Lower lobe of right lung (tissue), 2 donors: ENCODE measurements at regions not wholly inside any gene's neighbourhood (a gene's known extent, or its start where the extent isn't known, plus 50 kb on each side); places are given as distances from the start of the nearest gene placed in this dataset.

Experiments used
- ATAC-seq, 2 donors: fragments of 200-7000 bp; cut with Tn5 transposase; one replicate each; pipeline ENCODE4 v1.9.1; 2020 to 2022; ENCODE audit warnings: mild to moderate bottlenecking in 2 of 2, moderate library complexity in 2 of 2
- DNase-seq: peaks from one replicate; pipeline ENCODE4 v3.0.0-alpha.2; 2020
- H3K27ac ChIP-seq: fragments of 200-600 bp; one replicate; pipeline ENCODE4 v1.8.0; 2022
- H3K27me3 ChIP-seq: fragments of 200-600 bp; one replicate; pipeline ENCODE4 v1.8.0; 2022; ENCODE audit warnings: low read depth
- H3K36me3 ChIP-seq: fragments of 200-600 bp; one replicate; pipeline ENCODE4 v1.8.0; 2022; ENCODE audit warnings: mild to moderate bottlenecking
- H3K4me1 ChIP-seq: fragments of 200-600 bp; one replicate; pipeline ENCODE4 v1.8.0; 2022
- H3K4me3 ChIP-seq: fragments of 200-600 bp; one replicate; pipeline ENCODE4 v1.8.0; 2022; ENCODE audit warnings: mild to moderate bottlenecking
- H3K9me3 ChIP-seq: fragments of 200-600 bp; one replicate; pipeline ENCODE4 v1.8.0; 2022
- CTCF ChIP-seq: fragments of 200-600 bp; IDR thresholded peaks from one replicate; pipeline ENCODE4 v1.8.0; 2022; ENCODE audit warnings: antibody characterized with exemption, mild to moderate bottlenecking
- intact Hi-C: fragments of 100-400 bp; cut with DNase I; formaldehyde crosslinking; loops from one replicate; pipeline ENCODE4 v1.11.0; 2022
- donor health status: DM: no; HTN: yes; CAD: no; lungs with severe emphysema.

GRCh38 chr1:59242370-59242769 is 54.5 kb upstream of the FGGY start:
- no peak overlapping the region for H3K4me3 ChIP-seq
- no peaks in the 10 kb centered on the region for H3K27me3 ChIP-seq
- H3K27ac ChIP-seq: no peak overlapping the region
- intact Hi-C loops: no loop called here
- no peaks in the 10 kb centered on the region for H3K4me1 ChIP-seq
- peak; percentile 65 to 87 for ATAC-seq
- no peak for DNase-seq
- H3K9me3 ChIP-seq: no peaks in the 10 kb centered on the region
- no peaks in the 10 kb centered on the region for H3K36me3 ChIP-seq
- TF ChIP-seq CTCF: no peak

GRCh38 chr1:59243550-59243949 is 53.3 kb upstream of the FGGY start:
- no peaks in the 10 kb centered on the region for H3K4me1 ChIP-seq
- ATAC-seq: no peak
- no peak for DNase-seq
- H3K27ac ChIP-seq: no peak overlapping the region
- no peaks in the 10 kb centered on the region for H3K9me3 ChIP-seq
- no peak overlapping the region for H3K4me3 ChIP-seq
- intact Hi-C loops: no loop called here
- no peak for TF ChIP-seq CTCF
- H3K36me3 ChIP-seq: no peaks in the 10 kb centered on the region
- no peaks in the 10 kb centered on the region for H3K27me3 ChIP-seq

GRCh38 chr1:59243978-59244377 is 52.9 kb upstream of the FGGY start:
- no peaks in the 10 kb centered on the region for H3K9me3 ChIP-seq
- no peaks in the 10 kb centered on the region for H3K4me1 ChIP-seq
- no peak overlapping the region for H3K27ac ChIP-seq
- H3K4me3 ChIP-seq: no peak overlapping the region
- ATAC-seq (no peak), DNase-seq (no peak)
- TF ChIP-seq CTCF: no peak
- no peaks in the 10 kb centered on the region for H3K36me3 ChIP-seq
- no peaks in the 10 kb centered on the region for H3K27me3 ChIP-seq
- intact Hi-C loops: no loop called here

GRCh38 chr1:59244891-59245290 is 52.0 kb upstream of the FGGY start:
- no peaks in the 10 kb centered on the region for H3K27me3 ChIP-seq
- no peak for TF ChIP-seq CTCF
- ATAC-seq: no peak
- no peak overlapping the region for H3K4me3 ChIP-seq
- H3K4me1 ChIP-seq: no peaks in the 10 kb centered on the region
- intact Hi-C loops: no loop called here
- no peak for DNase-seq
- H3K36me3 ChIP-seq: no peaks in the 10 kb centered on the region
- H3K27ac ChIP-seq: no peak overlapping the region
- H3K9me3 ChIP-seq: no peaks in the 10 kb centered on the region
